Stimulated activated naive CD8-positive, alpha-beta T cell treated with anti-CD3 and anti-CD28 coated beads, Interleukin-15, Interleukin-2, amounts not matched to agents 100 ng/mL and 50 ng/mL, for 24 hours (primary cell): ENCODE measurements at regions not wholly inside any gene's neighbourhood (a gene's known extent, or its start where the extent isn't known, plus 50 kb on each side); places are given as distances from the start of the nearest gene placed in this dataset.
"Not testable (repeated sequence)": the region's sequence is repeated elsewhere in the genome, so short reads cannot be mapped to it uniquely, and the experiment has no call there.

Experiments used
- H3K27ac Mint-ChIP-seq: one replicate; pipeline ENCODE4 v1.8.0; 2021; ENCODE audit warnings: mild to moderate bottlenecking, mixed read lengths
- H3K27me3 Mint-ChIP-seq: one replicate; pipeline ENCODE4 v1.8.0; 2021; ENCODE audit warnings: mixed read lengths
- H3K36me3 Mint-ChIP-seq: one replicate; pipeline ENCODE4 v1.8.0; 2021; ENCODE audit warnings: low read depth, mixed read lengths
- H3K4me1 Mint-ChIP-seq: one replicate; pipeline ENCODE4 v1.8.0; 2021; ENCODE audit warnings: low read depth, mixed read lengths
- H3K4me3 Mint-ChIP-seq: one replicate; pipeline ENCODE4 v1.8.0; 2021; ENCODE audit warnings: mild to moderate bottlenecking, mixed read lengths
- H3K9me3 Mint-ChIP-seq: one replicate; pipeline ENCODE4 v1.8.0; 2021; ENCODE audit warnings: mixed read lengths

- H3K9me3 Mint-ChIP-seq: no peaks in the 10 kb centered on the region
- H3K4me3 Mint-ChIP-seq: no peak overlapping the region
- H3K27ac Mint-ChIP-seq: no peak overlapping the region
- peaks cover 6% of the 10 kb centered on the region for H3K27me3 Mint-ChIP-seq
- no peaks in the 10 kb centered on the region for H3K36me3 Mint-ChIP-seq
- H3K4me1 Mint-ChIP-seq: no peaks in the 10 kb centered on the region
These were observed 234.8 kb downstream of the SHOX start for GRCh38 chrX:865422-865821.

- no peaks in the 10 kb centered on the region for H3K4me1 Mint-ChIP-seq
- H3K9me3 Mint-ChIP-seq: peaks cover 7% of the 10 kb centered on the region
- H3K4me3 Mint-ChIP-seq: no peak overlapping the region
- H3K36me3 Mint-ChIP-seq: no peaks in the 10 kb centered on the region
- no peak overlapping the region for H3K27ac Mint-ChIP-seq
- H3K27me3 Mint-ChIP-seq: no peaks in the 10 kb centered on the region
These were observed 231.3 kb downstream of the SHOX start for GRCh38 chrX:861921-862320.

- H3K27me3 Mint-ChIP-seq: no peaks in the 10 kb centered on the region
- no peaks in the 10 kb centered on the region for H3K4me1 Mint-ChIP-seq
- no peak overlapping the region for H3K27ac Mint-ChIP-seq
- H3K4me3 Mint-ChIP-seq: no peak overlapping the region
- H3K9me3 Mint-ChIP-seq: peaks cover 7% of the 10 kb centered on the region
- no peaks in the 10 kb centered on the region for H3K36me3 Mint-ChIP-seq
These were observed 230.8 kb downstream of the SHOX start for GRCh38 chrX:861340-861890.

- no peak overlapping the region for H3K27ac Mint-ChIP-seq
- no peaks in the 10 kb centered on the region for H3K4me1 Mint-ChIP-seq
- peaks cover 7% of the 10 kb centered on the region for H3K9me3 Mint-ChIP-seq
- no peak overlapping the region for H3K4me3 Mint-ChIP-seq
- no peaks in the 10 kb centered on the region for H3K27me3 Mint-ChIP-seq
- H3K36me3 Mint-ChIP-seq: no peaks in the 10 kb centered on the region
These were observed 228.7 kb downstream of the SHOX start for GRCh38 chrX:859329-859728.

GRCh38 chrX:858542-859078 is 228.0 kb downstream of the SHOX start:
- no peaks in the 10 kb centered on the region for H3K27me3 Mint-ChIP-seq
- H3K36me3 Mint-ChIP-seq: no peaks in the 10 kb centered on the region
- no peak overlapping the region for H3K4me3 Mint-ChIP-seq
- no peaks in the 10 kb centered on the region for H3K4me1 Mint-ChIP-seq
- peaks cover 7% of the 10 kb centered on the region for H3K9me3 Mint-ChIP-seq
- peak overlapping the region; percentile 46 for H3K27ac Mint-ChIP-seq

GRCh38 chrX:857376-857775 is 226.8 kb downstream of the SHOX start:
- no peak overlapping the region for H3K27ac Mint-ChIP-seq
- no peaks in the 10 kb centered on the region for H3K4me1 Mint-ChIP-seq
- H3K27me3 Mint-ChIP-seq: no peaks in the 10 kb centered on the region
- no peaks in the 10 kb centered on the region for H3K36me3 Mint-ChIP-seq
- H3K9me3 Mint-ChIP-seq: peaks cover 11% of the 10 kb centered on the region
- no peak overlapping the region for H3K4me3 Mint-ChIP-seq

- Mint-ChIP-seq H3K9me3 (peaks cover 11% of the 10 kb centered on the region), H3K27ac (no peak overlapping the region), H3K36me3 (no peaks in the 10 kb centered on the region), H3K4me3 (no peak overlapping the region), H3K4me1 (no peaks in the 10 kb centered on the region), H3K27me3 (no peaks in the 10 kb centered on the region)
These were observed 226.1 kb downstream of the SHOX start for GRCh38 chrX:856566-857290.

- Mint-ChIP-seq H3K9me3 (peaks cover 4% of the 10 kb centered on the region), H3K27ac (no peak overlapping the region), H3K36me3 (no peaks in the 10 kb centered on the region), H3K4me1 (peaks cover 14% of the 10 kb centered on the region), H3K27me3 (no peaks in the 10 kb centered on the region), H3K4me3 (no peak overlapping the region)
These were observed 222.7 kb downstream of the SHOX start for GRCh38 chrX:853304-853703.

GRCh38 chrX:850471-850916 is 219.9 kb downstream of the SHOX start:
- Mint-ChIP-seq H3K4me1 (peaks cover 14% of the 10 kb centered on the region), H3K4me3 (no peak overlapping the region), H3K36me3 (no peaks in the 10 kb centered on the region), H3K27me3 (no peaks in the 10 kb centered on the region), H3K27ac (no peak overlapping the region), H3K9me3 (peaks cover 4% of the 10 kb centered on the region)

GRCh38 chrX:848386-848785 is 217.8 kb downstream of the SHOX start:
- Mint-ChIP-seq H3K36me3 (no peaks in the 10 kb centered on the region), H3K4me1 (peaks cover 14% of the 10 kb centered on the region), H3K4me3 (no peak overlapping the region), H3K27me3 (no peaks in the 10 kb centered on the region), H3K27ac (no peak overlapping the region), H3K9me3 (peaks cover 4% of the 10 kb centered on the region)

GRCh38 chrX:843306-843705 is 212.7 kb downstream of the SHOX start:
- Mint-ChIP-seq H3K9me3 (no peaks in the 10 kb centered on the region), H3K4me3 (no peak overlapping the region), H3K4me1 (no peaks in the 10 kb centered on the region), H3K27me3 (no peaks in the 10 kb centered on the region), H3K27ac (no peak overlapping the region), H3K36me3 (no peaks in the 10 kb centered on the region)

GRCh38 chrX:840556-840955 is 210.0 kb downstream of the SHOX start:
- H3K9me3 Mint-ChIP-seq: no peaks in the 10 kb centered on the region
- no peaks in the 10 kb centered on the region for H3K4me1 Mint-ChIP-seq
- H3K27me3 Mint-ChIP-seq: no peaks in the 10 kb centered on the region
- no peak overlapping the region for H3K27ac Mint-ChIP-seq
- no peak overlapping the region for H3K4me3 Mint-ChIP-seq
- H3K36me3 Mint-ChIP-seq: no peaks in the 10 kb centered on the region

- not testable (repeated sequence) for H3K36me3 Mint-ChIP-seq, H3K9me3 Mint-ChIP-seq
These were observed 208.1 kb downstream of the SHOX start for GRCh38 chrX:838666-839065.

GRCh38 chrX:835857-836256 is 205.3 kb downstream of the SHOX start:
- not testable (repeated sequence) for H3K4me3 Mint-ChIP-seq, H3K9me3 Mint-ChIP-seq, H3K27ac Mint-ChIP-seq, H3K4me1 Mint-ChIP-seq, H3K27me3 Mint-ChIP-seq, H3K36me3 Mint-ChIP-seq

More at GRCh38 chrX:838666-839065, 208.1 kb downstream of the SHOX start:
- not testable (repeated sequence) for H3K27ac Mint-ChIP-seq, H3K4me3 Mint-ChIP-seq, H3K4me1 Mint-ChIP-seq, H3K27me3 Mint-ChIP-seq

GRCh38 chrX:830532-830931 is 199.9 kb downstream of the SHOX start:
- Mint-ChIP-seq H3K36me3 (no peaks in the 10 kb centered on the region), H3K4me3 (no peak overlapping the region), H3K27ac (no peak overlapping the region), H3K4me1 (no peaks in the 10 kb centered on the region), H3K27me3 (no peaks in the 10 kb centered on the region), H3K9me3 (peaks cover 3% of the 10 kb centered on the region)

GRCh38 chrX:829145-829544 is 198.6 kb downstream of the SHOX start:
- H3K4me1 Mint-ChIP-seq: no peaks in the 10 kb centered on the region
- H3K9me3 Mint-ChIP-seq: peaks cover 3% of the 10 kb centered on the region
- H3K27ac Mint-ChIP-seq: no peak overlapping the region
- no peaks in the 10 kb centered on the region for H3K36me3 Mint-ChIP-seq
- H3K4me3 Mint-ChIP-seq: no peak overlapping the region
- H3K27me3 Mint-ChIP-seq: no peaks in the 10 kb centered on the region
